ENCODE measurements at regions not wholly inside any gene's neighbourhood (a gene's known extent, or its start where the extent isn't known, plus 50 kb on each side); places are given as distances from the start of the nearest gene placed in this dataset.

DNA sequence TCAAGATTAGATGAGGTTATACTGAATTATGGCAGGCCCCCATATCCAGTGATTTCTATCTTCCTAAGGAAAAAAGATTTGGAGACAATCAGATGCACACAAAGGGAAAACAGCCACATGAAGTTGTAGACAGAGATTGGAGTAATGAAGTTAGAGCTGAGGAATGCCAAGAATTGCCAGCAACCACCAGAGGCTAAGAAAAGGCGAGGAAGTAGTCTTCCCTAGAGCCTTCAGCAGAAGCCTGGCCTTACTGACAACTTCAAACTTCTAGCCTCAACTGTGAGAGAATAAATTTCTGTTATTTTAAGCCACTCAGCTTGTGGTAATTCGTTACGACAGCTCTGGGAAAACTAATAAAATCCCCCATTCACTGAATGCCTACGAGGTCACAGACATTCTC, 473.9 kb downstream of the COL12A1 start:
- no peaks in the 10 kb centered on the region for H3K9me2 ChIP-seq (ENCODE audit: low read depth, low read length)
- no peaks in the 10 kb centered on the region for H4K20me1 ChIP-seq (ENCODE audit: insufficient read depth, low read length)
- no peaks in the 10 kb centered on the region for H3K9me3 ChIP-seq (ENCODE audit: low read length)
- no peak overlapping the region for H3K27ac ChIP-seq (ENCODE audit: low read depth, low read length, poor library complexity, severe bottlenecking)
- H3K9ac ChIP-seq (ENCODE audit: low read length), result no peak overlapping the region
- no peak for TF ChIP-seq EZH2 (IDR thresholded peaks at IDR 0.05; ENCODE audit: borderline replicate concordance, low read length)
- TF ChIP-seq, protein P1, sequence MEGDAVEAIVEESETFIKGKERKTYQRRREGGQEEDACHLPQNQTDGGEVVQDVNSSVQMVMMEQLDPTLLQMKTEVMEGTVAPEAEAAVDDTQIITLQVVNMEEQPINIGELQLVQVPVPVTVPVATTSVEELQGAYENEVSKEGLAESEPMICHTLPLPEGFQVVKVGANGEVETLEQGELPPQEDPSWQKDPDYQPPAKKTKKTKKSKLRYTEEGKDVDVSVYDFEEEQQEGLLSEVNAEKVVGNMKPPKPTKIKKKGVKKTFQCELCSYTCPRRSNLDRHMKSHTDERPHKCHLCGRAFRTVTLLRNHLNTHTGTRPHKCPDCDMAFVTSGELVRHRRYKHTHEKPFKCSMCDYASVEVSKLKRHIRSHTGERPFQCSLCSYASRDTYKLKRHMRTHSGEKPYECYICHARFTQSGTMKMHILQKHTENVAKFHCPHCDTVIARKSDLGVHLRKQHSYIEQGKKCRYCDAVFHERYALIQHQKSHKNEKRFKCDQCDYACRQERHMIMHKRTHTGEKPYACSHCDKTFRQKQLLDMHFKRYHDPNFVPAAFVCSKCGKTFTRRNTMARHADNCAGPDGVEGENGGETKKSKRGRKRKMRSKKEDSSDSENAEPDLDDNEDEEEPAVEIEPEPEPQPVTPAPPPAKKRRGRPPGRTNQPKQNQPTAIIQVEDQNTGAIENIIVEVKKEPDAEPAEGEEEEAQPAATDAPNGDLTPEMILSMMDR (IDR thresholded peaks at IDR 0.05; ENCODE audit: low read length), result no peak
- no peak overlapping the region for H3K4me2 ChIP-seq (ENCODE audit: low read length)
- no peaks in the 10 kb centered on the region for H3K4me1 ChIP-seq (ENCODE audit: insufficient read depth, low read length, severe bottlenecking)
- no peaks in the 10 kb centered on the region for H3F3A ChIP-seq (ENCODE audit: insufficient read depth, low read length)
- no peak overlapping the region for H3K4me3 ChIP-seq (ENCODE audit: low read depth, low read length, poor library complexity, severe bottlenecking)
- no peaks in the 10 kb centered on the region for H3K27me3 ChIP-seq (ENCODE audit: insufficient read depth, low read length)
- H3K36me3 ChIP-seq (ENCODE audit: insufficient read depth, low read length), result no peaks in the 10 kb centered on the region
- no peaks in the 10 kb centered on the region for H3K79me2 ChIP-seq (ENCODE audit: insufficient read depth, low read length)
- no peak overlapping the region for H2AFZ ChIP-seq (ENCODE audit: low read length)

DNA sequence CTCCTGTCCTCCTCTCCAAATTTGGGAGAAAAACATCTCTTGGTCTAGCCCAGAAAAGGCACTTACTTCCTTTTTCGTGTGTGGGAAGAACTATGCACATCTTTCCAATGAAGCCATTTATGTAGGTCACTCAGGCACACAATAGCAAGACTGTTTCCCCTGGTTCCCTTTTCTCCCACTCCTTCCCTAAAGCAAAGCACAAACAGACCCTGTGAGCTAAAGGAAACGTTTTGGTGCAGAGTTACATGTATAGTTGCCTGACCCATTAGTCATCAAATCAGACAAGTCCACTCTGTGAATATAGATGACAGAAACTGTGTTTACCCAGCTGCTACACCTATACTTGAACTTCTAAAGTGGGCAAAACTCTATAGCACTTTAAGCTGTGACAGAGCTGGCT, 474.6 kb downstream of the COL12A1 start:
- Histone ChIP-seq H3K79me2 (ENCODE audit: insufficient read depth, low read length) (no peaks in the 10 kb centered on the region), H3K9me2 (ENCODE audit: low read depth, low read length) (no peaks in the 10 kb centered on the region), H3F3A (ENCODE audit: insufficient read depth, low read length) (no peaks in the 10 kb centered on the region), H3K27me3 (ENCODE audit: insufficient read depth, low read length) (no peaks in the 10 kb centered on the region), H3K4me2 (ENCODE audit: low read length) (no peak overlapping the region), H3K4me3 (ENCODE audit: low read depth, low read length, poor library complexity, severe bottlenecking) (no peak overlapping the region), H3K9me3 (ENCODE audit: low read length) (no peaks in the 10 kb centered on the region), H3K27ac (ENCODE audit: low read depth, low read length, poor library complexity, severe bottlenecking) (no peak overlapping the region), H2AFZ (ENCODE audit: low read length) (no peak overlapping the region), H3K4me1 (ENCODE audit: insufficient read depth, low read length, severe bottlenecking) (no peaks in the 10 kb centered on the region), H3K9ac (ENCODE audit: low read length) (no peak overlapping the region), H4K20me1 (ENCODE audit: insufficient read depth, low read length) (no peaks in the 10 kb centered on the region), H3K36me3 (ENCODE audit: insufficient read depth, low read length) (no peaks in the 10 kb centered on the region)
- no peak for TF ChIP-seq EZH2 (IDR thresholded peaks at IDR 0.05; ENCODE audit: borderline replicate concordance, low read length)
- TF ChIP-seq, protein P1 (IDR thresholded peaks at IDR 0.05; ENCODE audit: low read length), result no peak

DNA sequence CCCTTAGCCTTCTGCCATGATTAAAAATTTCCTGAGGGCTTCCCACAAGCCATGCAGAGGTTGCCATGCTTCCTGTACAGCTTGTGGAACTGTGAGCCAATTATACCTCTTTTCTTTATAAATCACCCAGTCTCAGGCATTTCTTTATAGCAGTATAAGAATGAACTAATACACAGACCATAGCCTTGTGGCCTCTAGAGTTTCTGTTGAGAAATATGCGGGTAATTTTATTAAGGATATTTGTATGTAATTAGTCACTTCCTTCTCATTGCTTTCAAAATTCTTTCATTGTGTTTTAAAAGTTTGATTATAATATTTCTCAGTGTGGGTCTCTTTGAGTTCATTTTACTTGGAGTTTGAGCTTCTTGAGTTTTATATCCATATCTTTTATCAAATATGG, 484.9 kb downstream of the COL12A1 start:
- H3F3A ChIP-seq (ENCODE audit: insufficient read depth, low read length), result no peaks in the 10 kb centered on the region
- no peak overlapping the region for H2AFZ ChIP-seq (ENCODE audit: low read length)
- H3K27ac ChIP-seq (ENCODE audit: low read depth, low read length, poor library complexity, severe bottlenecking), result no peak overlapping the region
- no peaks in the 10 kb centered on the region for H3K9me3 ChIP-seq (ENCODE audit: low read length)
- H4K20me1 ChIP-seq (ENCODE audit: insufficient read depth, low read length), result no peaks in the 10 kb centered on the region
- no peaks in the 10 kb centered on the region for H3K79me2 ChIP-seq (ENCODE audit: insufficient read depth, low read length)
- H3K27me3 ChIP-seq (ENCODE audit: insufficient read depth, low read length), result no peaks in the 10 kb centered on the region
- H3K36me3 ChIP-seq (ENCODE audit: insufficient read depth, low read length), result no peaks in the 10 kb centered on the region
- TF ChIP-seq, protein P1 (IDR thresholded peaks at IDR 0.05; ENCODE audit: low read length), result no peak
- H3K4me3 ChIP-seq (ENCODE audit: low read depth, low read length, poor library complexity, severe bottlenecking), result no peak overlapping the region
- H3K9ac ChIP-seq (ENCODE audit: low read length), result no peak overlapping the region
- no peaks in the 10 kb centered on the region for H3K4me1 ChIP-seq (ENCODE audit: insufficient read depth, low read length, severe bottlenecking)
- no peak overlapping the region for H3K4me2 ChIP-seq (ENCODE audit: low read length)
- no peaks in the 10 kb centered on the region for H3K9me2 ChIP-seq (ENCODE audit: low read depth, low read length)
